MG63 (cell line): ENCODE measurements at regions not wholly inside any gene's neighbourhood (a gene's known extent, or its start where the extent isn't known, plus 50 kb on each side); places are given as distances from the start of the nearest gene placed in this dataset.

ENCODE experiments used
- DNase-seq: peaks from one replicate; pipeline ENCODE4 v3.0.0-alpha.2; 2020
- H3K27me3 ChIP-seq: fragments of 250-450 bp; sonication (Bioruptor Pico); 2 replicates; pipeline ENCODE4 v1.5.1; 2020; ENCODE audit warnings: mild to moderate bottlenecking, moderate library complexity
- H3K36me3 ChIP-seq: fragments of 250-450 bp; sonication (Bioruptor Pico); 2 replicates; pipeline ENCODE4 v1.5.1; 2020; ENCODE audit warnings: mild to moderate bottlenecking, moderate library complexity
- H3K4me3 ChIP-seq: fragments of 250-450 bp; sonication (Bioruptor Pico); 2 replicates; pipeline ENCODE4 v1.5.1; 2020; ENCODE audit warnings: mild to moderate bottlenecking, moderate library complexity
- H3K9me3 ChIP-seq: fragments of 250-450 bp; sonication (Bioruptor Pico); 2 replicates; pipeline ENCODE4 v1.5.1; 2020; ENCODE audit warnings: mild to moderate bottlenecking, moderate library complexity

DNA sequence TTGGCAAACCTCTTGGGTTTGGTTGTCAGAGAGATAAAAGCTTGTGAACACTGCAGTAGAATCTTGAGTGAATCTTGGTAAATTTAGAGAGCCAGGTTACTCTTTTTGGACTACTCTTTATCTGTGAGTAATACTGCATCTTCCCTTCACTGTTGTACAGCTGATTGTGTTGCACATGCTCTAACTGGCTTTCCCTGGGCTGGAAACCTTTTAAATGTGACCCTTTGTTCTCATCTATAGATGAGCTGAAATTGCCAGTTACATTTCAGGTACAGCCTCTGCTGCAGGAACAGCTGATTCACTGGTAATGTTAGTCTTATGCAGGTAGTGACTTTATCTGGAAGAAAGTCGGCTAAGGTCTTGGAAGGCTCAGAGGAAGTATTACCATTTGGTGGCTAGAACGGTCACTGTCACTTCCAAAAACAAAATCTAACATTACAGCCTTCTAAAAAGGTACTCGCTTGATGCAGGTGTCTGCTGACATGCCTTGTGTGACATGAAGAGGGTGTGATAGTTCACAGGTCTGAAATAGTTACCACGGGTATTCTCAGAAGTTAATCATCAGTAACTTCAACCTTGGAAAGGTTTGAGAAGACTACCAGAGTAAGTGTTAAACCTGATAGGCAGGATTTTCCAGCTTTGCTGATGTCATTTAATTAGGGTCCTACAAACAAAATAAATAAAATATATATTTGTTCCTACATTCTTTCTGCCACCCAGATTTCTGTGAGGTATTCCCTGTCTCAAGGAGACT is 851.1 kb downstream of the SLC4A3 start:
- Histone ChIP-seq H3K9me3 (no peaks in the 10 kb centered on the region), H3K36me3 (no peaks in the 10 kb centered on the region), H3K4me3 (no peak overlapping the region), H3K27me3 (no peaks in the 10 kb centered on the region)
- no peak for DNase-seq

- Histone ChIP-seq H3K36me3 (no peaks in the 10 kb centered on the region), H3K4me3 (no peak overlapping the region), H3K27me3 (no peaks in the 10 kb centered on the region), H3K9me3 (no peaks in the 10 kb centered on the region)
- DNase-seq = no peak
These were observed 855.3 kb downstream of the SLC4A3 start for GRCh38 chr2:220482716-220483115.

DNA sequence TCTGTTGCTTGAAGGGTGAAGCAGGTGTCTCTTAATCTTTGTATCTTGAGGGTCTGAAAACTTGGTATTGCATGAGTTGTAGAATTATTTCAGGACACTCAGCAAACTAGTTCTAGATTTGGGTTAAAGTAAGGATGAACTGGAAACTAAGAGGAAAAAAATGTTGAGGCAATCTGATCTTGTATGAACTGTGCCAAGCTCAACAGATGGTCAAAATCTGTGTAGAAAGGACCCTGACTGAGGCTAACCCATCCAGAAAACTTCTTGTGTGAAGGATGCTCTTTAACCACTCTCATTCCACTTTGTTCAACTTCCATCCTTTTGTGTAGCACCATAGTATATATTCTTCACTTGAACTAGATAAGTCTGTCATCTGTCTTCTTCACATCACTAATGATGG is 861.7 kb downstream of the SLC4A3 start:
- no peaks in the 10 kb centered on the region for H3K9me3 ChIP-seq
- no peaks in the 10 kb centered on the region for H3K36me3 ChIP-seq
- no peaks in the 10 kb centered on the region for H3K27me3 ChIP-seq
- DNase-seq = no peak
- H3K4me3 ChIP-seq = no peak overlapping the region

GRCh38 chr2:220491670-220492069 is 864.2 kb downstream of the SLC4A3 start:
- DNase-seq = no peak
- Histone ChIP-seq H3K9me3 (no peaks in the 10 kb centered on the region), H3K36me3 (no peaks in the 10 kb centered on the region), H3K27me3 (no peaks in the 10 kb centered on the region), H3K4me3 (no peak overlapping the region)

- Histone ChIP-seq H3K36me3 (no peaks in the 10 kb centered on the region), H3K4me3 (no peak overlapping the region), H3K9me3 (no peaks in the 10 kb centered on the region), H3K27me3 (no peaks in the 10 kb centered on the region)
- no peak for DNase-seq
These were observed 866.6 kb downstream of the SLC4A3 start for GRCh38 chr2:220493871-220494525.

- Histone ChIP-seq H3K27me3 (no peaks in the 10 kb centered on the region), H3K36me3 (no peaks in the 10 kb centered on the region), H3K9me3 (no peaks in the 10 kb centered on the region; the same call in 1 of the 2 replicates), H3K4me3 (no peak overlapping the region)
- no peak for DNase-seq
These were observed 869.1 kb downstream of the SLC4A3 start for GRCh38 chr2:220496513-220496912.

DNA sequence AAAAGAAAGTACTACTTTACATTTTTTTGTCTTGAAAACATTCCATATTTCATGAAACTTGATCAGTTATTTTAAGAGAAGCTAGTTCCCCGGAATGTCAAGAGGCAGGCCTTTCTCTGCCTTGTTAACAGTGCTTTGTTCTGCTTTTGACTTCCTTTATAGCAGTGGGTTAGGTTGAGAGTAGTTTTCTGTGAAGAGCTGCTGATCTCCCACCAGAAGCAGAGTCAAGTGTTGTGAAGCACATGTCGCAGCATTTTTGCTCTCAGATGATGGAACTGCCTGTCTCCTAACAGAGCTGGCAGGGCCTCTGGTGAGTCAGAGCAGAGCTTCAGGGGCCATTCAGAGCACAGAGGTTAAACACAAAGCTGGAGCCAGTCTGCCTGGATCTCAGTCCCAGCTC is 871.8 kb downstream of the SLC4A3 start:
- H3K4me3 ChIP-seq = no peak overlapping the region
- no peaks in the 10 kb centered on the region for H3K27me3 ChIP-seq
- DNase-seq = peak; percentile 88
- no peaks in the 10 kb centered on the region for H3K36me3 ChIP-seq
- H3K9me3 ChIP-seq = no peaks in the 10 kb centered on the region; the same call in 1 of the 2 replicates

DNA sequence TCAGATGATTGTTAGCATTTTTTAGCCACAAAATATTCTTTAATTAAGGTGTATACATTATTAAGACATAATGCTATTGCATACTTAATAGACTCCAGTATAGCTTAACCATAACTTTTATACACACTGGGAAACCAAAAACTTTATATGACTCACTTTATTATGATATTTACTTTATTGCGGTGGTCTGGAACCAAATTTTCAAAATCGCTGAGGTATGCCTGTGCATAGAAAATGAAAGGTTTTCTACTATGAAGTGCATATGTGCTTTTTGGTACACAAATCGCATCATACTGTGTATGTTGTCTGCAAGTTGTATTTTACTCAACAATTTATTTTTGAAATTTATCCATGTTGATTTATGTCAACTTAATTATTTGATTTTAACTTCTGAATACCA is 875.1 kb downstream of the SLC4A3 start:
- Histone ChIP-seq H3K4me3 (no peak overlapping the region), H3K36me3 (no peaks in the 10 kb centered on the region), H3K27me3 (no peaks in the 10 kb centered on the region), H3K9me3 (no peaks in the 10 kb centered on the region; the same call in 1 of the 2 replicates)
- DNase-seq = no peak

GRCh38 chr2:220503431-220503830 is 876.0 kb downstream of the SLC4A3 start:
- H3K9me3 ChIP-seq = no peaks in the 10 kb centered on the region; the same call in 1 of the 2 replicates
- H3K27me3 ChIP-seq = no peaks in the 10 kb centered on the region
- no peaks in the 10 kb centered on the region for H3K36me3 ChIP-seq
- no peak for DNase-seq
- H3K4me3 ChIP-seq = no peak overlapping the region

DNA sequence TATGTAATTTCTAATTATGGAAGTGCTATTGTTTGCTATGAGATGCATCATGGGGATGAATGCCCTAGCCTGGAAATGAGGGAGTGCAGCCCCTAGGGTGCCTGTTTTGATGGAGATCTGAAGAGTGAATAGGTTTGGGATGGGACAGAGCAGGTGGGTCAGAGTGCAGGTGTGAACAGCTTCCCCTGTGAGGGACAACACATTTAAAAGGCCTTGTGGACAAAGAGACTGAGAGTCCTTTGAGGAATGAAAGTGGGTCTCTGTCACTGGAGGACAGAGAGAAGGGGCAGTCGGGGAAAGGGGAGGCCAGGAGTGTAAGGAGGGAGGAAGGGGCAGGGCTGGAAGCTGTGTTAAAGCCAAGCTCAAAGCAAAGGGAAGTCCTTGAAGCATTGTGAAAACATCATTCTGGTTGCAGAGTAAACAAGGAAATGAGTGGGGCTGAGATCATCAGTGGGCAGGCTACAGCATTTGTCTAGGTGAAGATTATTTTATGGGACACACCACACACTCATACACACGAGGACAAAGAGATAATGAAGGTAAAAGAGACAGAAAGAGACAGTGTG is 877.6 kb downstream of the SLC4A3 start:
- no peak overlapping the region for H3K4me3 ChIP-seq
- no peaks in the 10 kb centered on the region; the same call in 1 of the 2 replicates for H3K9me3 ChIP-seq
- H3K36me3 ChIP-seq = no peaks in the 10 kb centered on the region
- no peaks in the 10 kb centered on the region for H3K27me3 ChIP-seq
- peak; percentile 64 for DNase-seq

DNA sequence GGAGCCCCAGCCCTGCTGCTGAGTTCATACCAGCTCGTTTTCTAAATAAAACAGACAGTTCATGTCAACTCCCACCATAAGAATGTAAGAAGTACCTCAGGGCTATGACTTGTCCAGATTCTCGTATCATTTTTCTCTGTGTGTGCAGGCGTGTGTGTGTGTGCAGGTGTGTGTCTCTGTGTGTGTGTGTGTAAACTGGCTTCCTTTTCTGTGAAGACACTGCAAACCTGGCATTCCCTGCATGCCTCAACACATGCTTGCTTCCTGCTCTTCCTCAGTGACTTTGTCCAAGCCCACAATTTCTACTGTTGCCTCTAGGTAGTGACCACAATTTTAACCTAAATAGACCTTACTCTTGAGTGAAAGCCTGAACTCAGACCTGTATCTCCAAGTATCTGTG is 879.0 kb downstream of the SLC4A3 start:
- Histone ChIP-seq H3K27me3 (no peaks in the 10 kb centered on the region), H3K36me3 (no peaks in the 10 kb centered on the region)

GRCh38 chr2:220509096-220509757 is 881.8 kb downstream of the SLC4A3 start:
- DNase-seq = no peak
- Histone ChIP-seq H3K9me3 (no peaks in the 10 kb centered on the region), H3K4me3 (no peak overlapping the region), H3K27me3 (no peaks in the 10 kb centered on the region), H3K36me3 (no peaks in the 10 kb centered on the region)

More for the DNA sequence above, 879.0 kb downstream of the SLC4A3 start:
- Histone ChIP-seq H3K9me3 (no peaks in the 10 kb centered on the region), H3K4me3 (no peak overlapping the region)
- no peak for DNase-seq

- DNase-seq = no peak
- Histone ChIP-seq H3K36me3 (no peaks in the 10 kb centered on the region), H3K27me3 (no peaks in the 10 kb centered on the region), H3K4me3 (no peak overlapping the region), H3K9me3 (no peaks in the 10 kb centered on the region)
These were observed 882.5 kb downstream of the SLC4A3 start for GRCh38 chr2:220509966-220510365.

DNA sequence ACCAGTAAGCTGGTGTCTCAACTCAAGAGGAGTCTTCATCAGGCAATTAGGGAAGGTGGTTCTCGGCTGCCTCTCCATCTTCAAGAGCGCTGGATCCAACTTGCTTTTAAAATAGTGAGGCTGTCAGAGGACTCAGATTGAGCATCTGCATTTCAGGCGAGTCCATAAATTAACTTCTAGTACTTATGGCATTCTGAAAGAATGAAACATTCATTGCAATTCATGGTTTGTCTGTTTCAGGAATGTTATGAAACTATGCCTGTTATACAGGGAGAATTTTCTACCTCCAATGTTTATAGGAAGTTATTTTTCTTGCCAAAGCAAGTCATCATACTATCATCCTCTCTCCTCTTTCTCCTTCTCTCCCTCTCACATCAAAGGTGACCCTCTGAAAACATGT is 883.2 kb downstream of the SLC4A3 start:
- DNase-seq = no peak
- H3K4me3 ChIP-seq = no peak overlapping the region
- H3K9me3 ChIP-seq = no peaks in the 10 kb centered on the region
- H3K27me3 ChIP-seq = no peaks in the 10 kb centered on the region
- H3K36me3 ChIP-seq = no peaks in the 10 kb centered on the region

GRCh38 chr2:220512419-220512818 is 885.0 kb downstream of the SLC4A3 start:
- DNase-seq = no peak
- no peaks in the 10 kb centered on the region for H3K27me3 ChIP-seq
- no peak overlapping the region for H3K4me3 ChIP-seq
- no peaks in the 10 kb centered on the region for H3K36me3 ChIP-seq
- H3K9me3 ChIP-seq = no peaks in the 10 kb centered on the region

GRCh38 chr2:220513573-220514288 is 886.3 kb downstream of the SLC4A3 start:
- no peak for DNase-seq
- Histone ChIP-seq H3K9me3 (no peaks in the 10 kb centered on the region), H3K4me3 (no peak overlapping the region), H3K36me3 (no peaks in the 10 kb centered on the region), H3K27me3 (no peaks in the 10 kb centered on the region)

DNA sequence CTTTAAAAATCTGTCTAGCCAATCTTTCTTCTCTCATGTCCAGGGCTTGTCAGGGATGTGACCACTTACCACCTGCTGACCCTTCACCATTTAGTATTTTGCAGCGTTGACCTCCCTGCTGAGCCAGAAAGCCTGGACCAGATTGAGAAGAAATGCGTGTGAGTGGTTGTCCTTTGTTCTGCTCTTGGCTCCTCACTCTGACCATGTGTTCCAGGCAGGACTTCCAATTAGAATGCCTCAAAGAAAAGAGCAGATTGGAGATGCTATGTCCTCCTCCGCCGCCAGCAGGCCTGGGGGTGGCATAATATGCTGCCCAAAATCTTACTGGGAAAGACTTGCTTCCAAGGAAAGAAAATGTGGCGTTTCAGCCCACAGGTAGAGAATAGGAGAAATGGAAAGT is 894.1 kb downstream of the SLC4A3 start:
- no peak for DNase-seq
- H3K36me3 ChIP-seq = no peaks in the 10 kb centered on the region
- H3K27me3 ChIP-seq = no peaks in the 10 kb centered on the region
- H3K4me3 ChIP-seq = no peak overlapping the region
- no peaks in the 10 kb centered on the region for H3K9me3 ChIP-seq
